ENCODE measurements at regions not wholly inside any gene's neighbourhood (a gene's known extent, or its start where the extent isn't known, plus 50 kb on each side); places are given as distances from the start of the nearest gene placed in this dataset.

DNA sequence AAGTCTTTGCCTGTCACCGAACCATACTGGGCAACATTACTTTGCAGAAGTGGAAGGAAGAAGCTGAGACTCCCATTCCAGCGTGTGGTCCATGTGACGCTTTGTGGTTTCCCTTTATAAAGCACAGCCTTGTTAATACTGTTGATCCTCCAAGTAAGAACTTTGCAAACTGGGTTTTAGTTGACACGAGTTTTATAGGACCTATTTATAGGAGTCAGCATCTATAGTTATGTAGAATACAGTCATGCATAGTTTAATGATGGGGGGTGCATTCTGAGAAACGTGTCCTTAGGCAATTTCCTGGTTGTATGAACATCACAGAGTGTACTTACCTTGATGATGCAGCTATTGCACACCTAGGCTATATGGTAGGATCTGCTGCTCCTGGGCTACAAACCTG lies 1879.4 kb upstream of the TENM3 start:
- H3K4me1 ChIP-seq: no peaks in the 10 kb centered on the region
- in situ Hi-C loops (cut with MboI; ENCODE audit: low sequenced_read_pairs in 4 of 4) (no loop called here), intact Hi-C loops (cut with DNase I; ENCODE audit: low total_unique reads) (no loop called here)
- H3K9me3 ChIP-seq: no peaks in the 10 kb centered on the region
- no peaks in the 10 kb centered on the region for H3K27me3 ChIP-seq
- no peak for TF ChIP-seq POLR2A (IDR thresholded peaks at IDR 0.05)
- H3K36me3 ChIP-seq: no peaks in the 10 kb centered on the region
- DNase-seq (no peak), ATAC-seq (no peak)
- H3K27ac ChIP-seq: no peak overlapping the region
- H3K4me3 ChIP-seq: no peak overlapping the region

DNA sequence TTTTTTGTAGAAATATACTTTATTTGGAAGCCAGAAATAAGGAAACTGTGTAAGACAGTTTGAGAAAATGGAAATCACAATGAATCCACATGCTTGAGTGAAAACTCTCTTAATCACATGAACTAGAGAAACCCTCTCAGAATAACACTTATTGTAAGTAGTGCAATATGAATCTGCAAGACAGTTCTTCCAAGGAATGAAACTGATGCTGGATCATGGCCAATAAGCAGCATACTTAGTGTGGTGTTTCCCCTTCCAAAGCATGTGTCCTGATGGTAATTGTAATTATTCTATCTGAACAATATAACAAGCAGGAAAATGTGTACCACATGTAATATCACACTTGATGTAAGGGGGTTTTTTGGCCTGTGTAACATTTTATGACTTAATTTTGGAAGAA lies 1870.5 kb upstream of the TENM3 start:
- no peak for DNase-seq
- Histone ChIP-seq H3K4me3 (no peak overlapping the region), H3K27ac (no peak overlapping the region), H3K36me3 (no peaks in the 10 kb centered on the region), H3K27me3 (no peaks in the 10 kb centered on the region), H3K4me1 (no peaks in the 10 kb centered on the region), H3K9me3 (no peaks in the 10 kb centered on the region)
- no peak for ATAC-seq
- in situ Hi-C loops (cut with MboI; ENCODE audit: low sequenced_read_pairs in 4 of 4) (no loop called here), intact Hi-C loops (cut with DNase I; ENCODE audit: low total_unique reads) (no loop called here)
- TF ChIP-seq POLR2A (IDR thresholded peaks at IDR 0.05): no peak
- TF ChIP-seq, protein P1, sequence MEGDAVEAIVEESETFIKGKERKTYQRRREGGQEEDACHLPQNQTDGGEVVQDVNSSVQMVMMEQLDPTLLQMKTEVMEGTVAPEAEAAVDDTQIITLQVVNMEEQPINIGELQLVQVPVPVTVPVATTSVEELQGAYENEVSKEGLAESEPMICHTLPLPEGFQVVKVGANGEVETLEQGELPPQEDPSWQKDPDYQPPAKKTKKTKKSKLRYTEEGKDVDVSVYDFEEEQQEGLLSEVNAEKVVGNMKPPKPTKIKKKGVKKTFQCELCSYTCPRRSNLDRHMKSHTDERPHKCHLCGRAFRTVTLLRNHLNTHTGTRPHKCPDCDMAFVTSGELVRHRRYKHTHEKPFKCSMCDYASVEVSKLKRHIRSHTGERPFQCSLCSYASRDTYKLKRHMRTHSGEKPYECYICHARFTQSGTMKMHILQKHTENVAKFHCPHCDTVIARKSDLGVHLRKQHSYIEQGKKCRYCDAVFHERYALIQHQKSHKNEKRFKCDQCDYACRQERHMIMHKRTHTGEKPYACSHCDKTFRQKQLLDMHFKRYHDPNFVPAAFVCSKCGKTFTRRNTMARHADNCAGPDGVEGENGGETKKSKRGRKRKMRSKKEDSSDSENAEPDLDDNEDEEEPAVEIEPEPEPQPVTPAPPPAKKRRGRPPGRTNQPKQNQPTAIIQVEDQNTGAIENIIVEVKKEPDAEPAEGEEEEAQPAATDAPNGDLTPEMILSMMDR (IDR thresholded peaks at IDR 0.05 in 4 of 5, conservative IDR thresholded peaks at IDR 0.05 in 1 of 5): no peak

DNA sequence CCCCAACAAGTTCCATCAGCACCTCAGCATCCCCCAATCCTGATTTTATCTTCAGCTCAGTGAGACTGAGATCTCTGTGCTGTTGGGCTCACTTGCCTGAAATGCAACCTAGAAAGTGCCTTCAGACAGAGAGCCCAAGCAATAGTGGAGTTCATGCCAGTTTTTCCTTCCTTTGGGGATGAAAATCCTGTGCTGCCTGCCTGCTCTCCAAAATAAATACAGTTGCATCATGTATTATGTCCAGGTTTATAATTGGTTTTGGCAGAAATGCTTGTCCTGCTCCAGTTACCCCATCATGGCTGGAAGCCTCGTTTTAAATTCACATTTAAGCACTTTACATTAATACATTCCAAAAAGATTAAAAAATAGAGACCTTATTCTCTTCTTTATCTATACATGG lies 1865.5 kb upstream of the TENM3 start:
- Histone ChIP-seq H3K36me3 (no peaks in the 10 kb centered on the region), H3K4me3 (no peak overlapping the region), H3K27me3 (no peaks in the 10 kb centered on the region), H3K27ac (no peak overlapping the region), H3K4me1 (no peaks in the 10 kb centered on the region), H3K9me3 (no peaks in the 10 kb centered on the region)
- DNase-seq (no peak), ATAC-seq (no peak)
- in situ Hi-C loops (cut with MboI; ENCODE audit: low sequenced_read_pairs in 4 of 4) (no loop called here), intact Hi-C loops (cut with DNase I; ENCODE audit: low total_unique reads) (no loop called here)
- no peak for TF ChIP-seq POLR2A (IDR thresholded peaks at IDR 0.05)
- TF ChIP-seq, protein P1 (IDR thresholded peaks at IDR 0.05 in 4 of 5, conservative IDR thresholded peaks at IDR 0.05 in 1 of 5): no peak

DNA sequence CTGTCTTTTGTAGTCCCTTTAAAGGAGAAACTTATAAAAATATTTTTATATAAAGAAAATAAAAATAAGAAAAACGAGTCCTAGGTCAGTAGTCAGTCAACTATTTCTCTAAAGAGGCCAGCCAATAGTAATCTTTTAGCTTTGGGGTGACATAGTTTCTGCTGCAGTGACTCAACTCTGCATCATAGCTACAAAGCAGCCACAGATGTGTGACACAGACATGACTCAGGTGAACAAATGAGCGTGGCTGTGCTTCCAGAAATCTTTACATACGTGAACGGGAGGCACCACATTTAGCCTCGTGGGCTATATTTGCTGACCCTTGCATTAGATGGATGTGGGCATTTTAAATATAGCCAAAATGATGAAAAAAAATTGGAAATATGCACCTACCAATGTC lies 1862.5 kb upstream of the TENM3 start:
- Histone ChIP-seq H3K4me1 (no peaks in the 10 kb centered on the region), H3K27ac (no peak overlapping the region), H3K9me3 (no peaks in the 10 kb centered on the region), H3K4me3 (no peak overlapping the region), H3K36me3 (no peaks in the 10 kb centered on the region), H3K27me3 (no peaks in the 10 kb centered on the region)
- ATAC-seq (no peak), DNase-seq (no peak)
- in situ Hi-C loops (cut with MboI; ENCODE audit: low sequenced_read_pairs in 4 of 4) (no loop called here), intact Hi-C loops (cut with DNase I; ENCODE audit: low total_unique reads) (no loop called here)
- TF ChIP-seq, protein P1 (IDR thresholded peaks at IDR 0.05 in 4 of 5, conservative IDR thresholded peaks at IDR 0.05 in 1 of 5): no peak
- TF ChIP-seq POLR2A (IDR thresholded peaks at IDR 0.05): no peak

DNA sequence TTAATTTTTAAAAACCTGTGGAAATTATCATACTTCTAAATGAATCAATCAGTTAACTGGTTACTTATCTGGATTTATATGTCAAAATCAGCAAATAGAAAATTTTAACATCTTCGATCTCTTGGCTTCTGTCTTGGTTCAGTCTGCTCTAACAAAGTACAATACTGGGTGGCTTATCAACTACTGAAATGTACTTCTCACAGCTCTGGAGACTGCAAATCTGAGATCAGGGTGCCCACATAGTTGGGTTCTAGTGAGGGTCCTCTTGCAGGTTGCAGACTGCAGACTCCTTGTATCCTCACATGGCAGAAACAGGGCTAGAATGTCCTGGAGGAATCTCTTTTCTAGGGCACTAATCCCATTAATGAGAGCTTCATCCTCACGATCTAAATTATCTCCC lies 1851.6 kb upstream of the TENM3 start:
- Histone ChIP-seq H3K4me3 (no peak overlapping the region), H3K9me3 (no peaks in the 10 kb centered on the region), H3K27ac (no peak overlapping the region), H3K36me3 (no peaks in the 10 kb centered on the region), H3K27me3 (no peaks in the 10 kb centered on the region), H3K4me1 (no peaks in the 10 kb centered on the region)
- in situ Hi-C loops (cut with MboI; ENCODE audit: low sequenced_read_pairs in 4 of 4): no loop called here
- TF ChIP-seq POLR2A (IDR thresholded peaks at IDR 0.05): no peak
- TF ChIP-seq, protein P1 (IDR thresholded peaks at IDR 0.05 in 4 of 5, conservative IDR thresholded peaks at IDR 0.05 in 1 of 5): no peak
- no peak for DNase-seq
- ATAC-seq: no peak
- intact Hi-C loops (cut with DNase I; ENCODE audit: low total_unique reads): no loop called here

All from gastrocnemius medialis (tissue), 4 donors.